ENCODE measurements at regions not wholly inside any gene's neighbourhood (a gene's known extent, or its start where the extent isn't known, plus 50 kb on each side); places are given as distances from the start of the nearest gene placed in this dataset.

DNA sequence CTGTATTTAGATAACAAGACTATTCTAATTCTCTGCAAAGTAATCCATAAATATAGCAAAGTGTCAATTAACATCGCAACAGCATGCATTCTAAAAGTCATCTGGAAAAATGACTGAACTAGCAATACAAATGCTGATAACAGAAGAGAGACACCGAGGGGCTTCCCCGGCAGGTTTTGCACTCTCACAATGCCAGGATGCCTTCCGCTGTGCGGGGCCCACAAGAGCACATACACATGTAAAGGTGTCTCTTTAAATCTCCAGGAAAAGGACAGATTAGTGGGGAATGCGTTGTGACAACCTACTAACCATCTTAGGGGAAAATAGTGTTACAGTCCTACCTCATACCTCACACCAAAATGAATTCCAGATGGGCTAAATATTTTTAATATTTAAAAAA, 86.9 kb downstream of the CXCL12 start:
- TF ChIP-seq POLR2A (IDR thresholded peaks at IDR 0.05; ENCODE audit: low read length) (no peak), GATA1 (IDR thresholded peaks at IDR 0.05; ENCODE audit: low read depth, low read length) (no peak)
